ENCODE measurements at regions not wholly inside any gene's neighbourhood (a gene's known extent, or its start where the extent isn't known, plus 50 kb on each side); places are given as distances from the start of the nearest gene placed in this dataset.

- no peak for DNase-seq (ENCODE audit: low read depth)
Measured at GRCh38 chr3:177569193-177569592, 371.9 kb upstream of the TBL1XR1 start.

GRCh38 chr3:177569875-177570657 is 372.8 kb upstream of the TBL1XR1 start:
- DNase-seq (ENCODE audit: low read depth), result peak; percentile 40

DNA sequence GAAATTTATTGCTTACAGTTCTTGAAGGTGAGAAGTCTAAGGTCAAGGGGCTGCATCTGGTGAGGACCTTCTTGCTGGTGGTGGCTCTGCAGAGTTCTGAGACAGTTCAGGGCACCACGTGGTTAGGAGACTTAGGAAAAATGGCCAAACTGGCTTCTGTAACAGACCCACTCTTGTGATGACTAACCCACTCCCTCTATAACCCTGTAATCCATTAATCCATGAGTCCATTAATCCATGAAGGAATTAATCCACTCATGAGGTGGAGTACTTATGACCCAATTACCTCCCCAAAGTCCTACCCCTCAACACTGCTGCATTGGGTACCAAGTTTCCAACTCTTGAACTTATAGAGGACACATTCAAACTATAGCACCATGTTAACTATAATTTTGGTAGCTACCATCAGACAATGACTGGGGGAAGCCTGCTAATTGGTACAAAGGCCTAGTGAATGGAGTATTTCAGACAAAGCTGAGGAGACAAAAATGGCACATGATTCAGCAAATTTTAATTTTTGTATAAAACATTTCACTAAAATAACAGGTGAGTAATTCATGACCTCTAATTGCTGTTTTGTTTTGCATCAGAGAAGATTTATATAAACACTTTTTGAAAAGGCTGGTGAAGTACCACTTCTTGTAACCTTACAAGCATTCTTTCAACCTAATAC is 374.1 kb upstream of the TBL1XR1 start:
- no peak for DNase-seq (ENCODE audit: low read depth)

DNA sequence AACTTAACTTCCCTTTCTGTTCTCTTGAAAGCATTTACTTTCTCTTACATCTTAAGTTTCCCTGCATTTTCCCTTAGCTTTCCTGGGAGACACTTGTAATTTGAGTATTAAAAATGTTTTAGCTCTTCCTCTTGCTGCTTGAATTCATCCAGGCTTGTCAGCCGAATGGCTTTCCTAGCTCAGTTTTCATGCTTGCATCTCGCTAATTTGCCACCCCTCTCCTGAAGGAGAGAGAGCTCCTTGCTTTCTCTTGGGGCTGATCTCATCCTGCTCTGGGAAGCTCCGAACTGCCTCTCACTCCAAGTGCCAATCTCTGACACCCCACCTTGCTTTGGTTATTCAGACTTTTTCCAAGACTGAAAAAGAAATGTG is 374.6 kb upstream of the TBL1XR1 start:
- no peak for DNase-seq (ENCODE audit: low read depth)

- DNase-seq (ENCODE audit: low read depth), result no peak
Measured at GRCh38 chr3:177574222-177574856, 377.1 kb upstream of the TBL1XR1 start.

DNA sequence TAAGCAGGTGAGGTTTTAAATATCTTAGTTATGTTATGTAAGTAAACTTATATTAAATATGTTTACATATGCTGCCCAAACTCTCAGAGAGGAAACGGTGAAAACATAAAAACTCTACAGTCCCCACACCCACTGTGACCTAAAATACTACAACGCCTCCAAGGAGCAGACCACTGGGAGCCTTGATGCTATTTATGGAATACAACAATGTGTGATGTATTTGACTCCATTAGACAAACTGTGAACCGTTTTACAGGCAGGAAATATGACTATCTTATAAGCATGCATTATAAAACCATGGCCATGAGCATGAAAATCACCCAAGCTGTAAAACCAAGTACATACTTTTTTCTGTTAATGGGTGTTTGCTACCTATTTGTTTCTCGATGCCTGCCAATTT is 379.5 kb upstream of the TBL1XR1 start:
- DNase-seq (ENCODE audit: low read depth), result no peak

- DNase-seq (ENCODE audit: low read depth), result no peak
Measured at GRCh38 chr3:177578488-177578887, 381.2 kb upstream of the TBL1XR1 start.

- DNase-seq (ENCODE audit: low read depth), result no peak
Measured at GRCh38 chr3:177579419-177579818, 382.1 kb upstream of the TBL1XR1 start.

DNA sequence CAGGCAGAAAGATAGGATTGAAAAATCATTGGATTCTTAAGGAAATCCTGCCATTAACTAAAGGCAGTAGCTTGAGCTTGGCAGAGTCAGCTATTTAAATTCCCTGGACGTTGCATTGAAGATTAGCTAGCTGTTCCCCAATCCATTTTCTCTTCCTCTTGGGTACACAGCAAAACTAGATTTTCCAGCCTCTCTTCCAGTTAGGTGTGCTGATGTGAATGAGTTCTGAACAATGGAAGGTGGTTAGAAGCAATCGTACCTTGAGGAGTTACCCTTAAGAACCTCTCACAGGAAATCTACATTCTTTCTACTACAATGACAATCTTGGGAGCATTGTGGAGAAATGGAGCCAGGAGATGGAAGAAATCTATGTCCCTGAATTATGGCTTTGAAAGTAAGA is 383.2 kb upstream of the TBL1XR1 start:
- DNase-seq (ENCODE audit: low read depth), result no peak

DNA sequence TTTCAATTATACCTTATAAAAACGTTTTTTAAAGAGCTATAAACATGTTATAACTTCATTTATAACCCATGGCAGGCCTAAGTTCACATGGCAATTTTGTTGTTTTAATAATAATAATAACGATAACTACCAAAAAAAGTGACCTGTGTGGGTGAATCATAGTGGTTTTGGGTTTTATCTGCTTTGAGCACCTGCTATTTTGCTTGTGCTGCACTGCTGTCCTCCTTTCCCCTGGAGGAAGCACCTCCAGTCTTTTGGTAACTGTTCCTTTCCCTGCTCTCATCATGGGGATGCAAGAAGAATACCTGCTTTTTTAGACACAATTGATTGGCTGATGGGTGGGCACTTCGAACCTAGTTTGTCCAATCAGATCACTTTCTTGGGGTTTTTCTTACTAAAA is 388.0 kb upstream of the TBL1XR1 start:
- no peak for DNase-seq (ENCODE audit: low read depth)

- DNase-seq (ENCODE audit: low read depth), result no peak
Measured at GRCh38 chr3:177589041-177589650, 391.9 kb upstream of the TBL1XR1 start.

DNA sequence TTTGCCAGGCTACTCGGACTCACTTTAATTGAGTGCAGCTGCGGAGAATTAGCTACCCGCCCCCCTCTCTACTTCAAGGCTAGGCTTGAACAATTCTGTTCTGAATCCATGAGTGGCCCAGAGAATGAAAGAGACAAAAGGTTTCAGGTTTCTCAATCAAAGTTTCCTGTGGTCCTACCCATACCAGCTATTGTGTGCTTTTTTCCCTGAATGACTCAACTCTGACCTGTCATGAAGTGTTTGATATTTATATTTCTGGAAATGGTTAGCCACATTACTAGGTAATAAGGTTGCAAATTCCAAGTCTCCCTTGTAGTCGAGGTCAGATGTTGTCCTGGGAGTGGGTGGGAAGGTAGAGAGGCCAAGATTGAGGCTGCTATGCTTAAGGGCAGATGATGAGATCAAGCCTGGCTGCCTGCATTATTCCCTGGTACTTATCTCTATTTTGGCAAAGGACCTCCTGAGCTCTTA is 392.7 kb upstream of the TBL1XR1 start:
- DNase-seq (ENCODE audit: low read depth), result peak; percentile 87

DNA sequence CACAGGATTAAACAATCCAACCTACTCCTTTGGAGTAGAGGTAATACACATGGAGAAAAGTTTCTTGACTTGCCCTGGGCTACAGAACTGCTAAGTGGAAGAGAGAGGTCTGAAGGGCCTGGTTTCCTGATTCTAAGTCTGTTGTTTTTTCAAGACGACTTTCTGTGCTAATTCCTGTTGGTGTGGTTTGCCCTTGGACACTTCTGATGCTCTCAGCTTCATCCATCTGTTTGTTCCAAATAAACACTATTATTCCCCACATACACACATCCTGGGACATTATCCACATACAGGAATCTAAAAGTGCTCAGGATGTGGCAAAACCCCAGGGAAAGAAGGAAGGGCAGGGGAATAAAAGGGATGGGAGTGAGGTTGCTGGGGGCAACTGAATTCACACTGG is 393.5 kb upstream of the TBL1XR1 start:
- no peak for DNase-seq (ENCODE audit: low read depth)

GRCh38 chr3:177591379-177591778 is 394.1 kb upstream of the TBL1XR1 start:
- no peak for DNase-seq (ENCODE audit: low read depth)

DNA sequence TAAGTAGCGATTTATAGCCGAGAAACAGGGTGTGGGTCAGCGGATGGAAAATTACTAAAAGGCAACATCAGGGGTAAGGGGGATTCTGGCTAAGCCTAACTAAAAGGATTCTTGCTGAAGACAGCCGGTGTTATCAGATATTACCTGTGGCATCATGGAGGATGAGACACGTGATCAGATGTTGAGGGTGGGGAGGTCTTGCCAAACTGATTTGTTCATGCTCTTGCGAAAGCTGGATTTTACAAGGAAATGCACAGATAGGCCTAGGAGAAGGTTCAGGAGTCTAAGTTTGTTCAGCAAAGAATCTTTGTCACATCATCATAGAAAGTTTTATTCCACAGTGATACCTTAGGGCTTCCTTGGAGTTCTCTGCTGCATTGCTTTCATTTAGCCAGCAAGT is 396.8 kb upstream of the TBL1XR1 start:
- no peak for DNase-seq (ENCODE audit: low read depth)

DNA sequence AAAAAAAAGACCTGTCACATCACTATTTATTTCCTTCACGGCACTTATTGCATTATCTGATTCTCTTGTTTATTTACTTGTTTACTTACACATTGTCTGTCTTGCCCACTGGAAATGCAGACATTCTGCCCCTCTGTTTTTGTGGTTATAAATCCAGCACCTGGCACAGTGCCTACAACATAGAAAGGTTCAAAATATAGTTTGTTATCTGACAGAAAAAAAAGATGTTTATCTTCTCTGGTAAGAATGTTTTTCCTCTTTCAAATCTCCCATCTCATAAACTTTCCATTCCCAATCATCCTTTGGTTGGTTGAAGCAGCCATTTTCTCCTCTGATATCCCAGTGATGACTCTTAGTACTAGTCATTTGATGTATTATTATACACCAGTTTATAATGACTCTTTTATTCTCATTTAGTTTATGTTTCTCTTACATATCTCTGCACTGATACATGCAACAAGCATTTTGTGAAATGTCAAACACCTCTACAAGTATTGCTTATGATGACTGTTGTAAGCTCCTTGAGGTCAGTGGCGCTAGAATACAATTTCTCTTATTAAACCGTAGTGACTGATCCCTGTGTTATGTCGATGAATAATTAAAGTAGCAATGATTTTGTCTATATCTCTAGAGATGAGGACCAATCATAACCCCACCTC is 398.4 kb upstream of the TBL1XR1 start:
- no peak for DNase-seq (ENCODE audit: low read depth)

GRCh38 chr3:177596248-177596815 is 399.1 kb upstream of the TBL1XR1 start:
- no peak for DNase-seq (ENCODE audit: low read depth)

DNA sequence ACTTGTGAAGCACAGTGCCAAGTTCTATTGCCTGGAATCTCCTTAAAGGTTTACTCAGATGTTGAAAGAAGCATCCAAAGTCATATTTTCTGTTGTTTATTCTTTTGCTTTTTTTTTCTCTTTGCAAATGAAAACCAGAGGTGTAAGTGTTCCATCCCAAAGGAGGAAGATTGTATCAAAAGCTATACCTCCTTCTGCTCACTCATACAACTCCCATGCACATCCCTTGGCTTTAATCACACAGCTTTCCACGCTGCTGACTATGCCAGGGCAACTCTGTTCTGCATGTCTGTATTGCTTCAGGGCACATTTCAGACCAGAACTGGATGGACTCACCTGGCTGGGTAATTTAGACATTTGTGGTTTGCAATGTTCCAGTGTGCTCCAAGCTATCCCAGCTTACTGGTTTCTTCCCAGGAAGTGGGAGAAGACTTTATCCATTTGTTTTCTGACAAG is 399.6 kb upstream of the TBL1XR1 start:
- no peak for DNase-seq (ENCODE audit: low read depth)

DNA sequence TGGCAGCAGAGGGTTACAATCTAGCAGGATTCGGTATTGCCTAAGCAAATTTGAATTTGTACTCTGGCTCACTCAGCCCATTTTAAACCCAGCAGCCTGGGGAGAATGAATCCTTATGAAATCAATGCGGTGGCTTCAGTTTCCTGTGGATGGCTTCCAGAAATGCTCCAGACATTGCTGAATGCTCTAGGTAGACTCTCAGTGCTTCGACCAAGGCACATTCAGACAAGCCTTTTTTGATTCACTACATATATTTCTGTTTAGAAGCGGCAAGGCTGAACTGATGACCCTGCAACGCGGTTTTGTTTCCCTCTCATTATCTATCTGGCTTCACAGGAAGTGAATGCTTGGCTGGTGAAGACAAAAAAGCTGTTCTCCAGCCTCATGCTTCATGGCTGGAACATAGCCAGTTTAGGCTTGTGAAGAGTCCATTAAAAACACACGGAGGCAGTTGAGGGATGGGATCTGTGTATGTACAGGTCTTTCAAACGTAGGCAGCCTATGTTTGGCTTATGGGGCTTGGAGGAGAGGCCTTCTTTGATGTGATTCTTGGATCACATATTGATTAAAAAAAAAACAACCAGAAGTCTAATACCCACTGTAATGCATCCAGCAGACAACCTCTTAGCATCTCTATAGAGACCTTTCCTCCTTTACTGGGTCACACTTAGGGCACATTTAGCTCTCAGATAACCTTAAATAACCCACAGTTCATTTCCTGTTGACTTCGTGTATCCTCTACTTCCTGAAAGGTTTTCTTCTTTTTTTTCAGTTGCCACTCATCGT is 400.2 kb upstream of the TBL1XR1 start:
- DNase-seq (ENCODE audit: low read depth), result peak; percentile 86

DNA sequence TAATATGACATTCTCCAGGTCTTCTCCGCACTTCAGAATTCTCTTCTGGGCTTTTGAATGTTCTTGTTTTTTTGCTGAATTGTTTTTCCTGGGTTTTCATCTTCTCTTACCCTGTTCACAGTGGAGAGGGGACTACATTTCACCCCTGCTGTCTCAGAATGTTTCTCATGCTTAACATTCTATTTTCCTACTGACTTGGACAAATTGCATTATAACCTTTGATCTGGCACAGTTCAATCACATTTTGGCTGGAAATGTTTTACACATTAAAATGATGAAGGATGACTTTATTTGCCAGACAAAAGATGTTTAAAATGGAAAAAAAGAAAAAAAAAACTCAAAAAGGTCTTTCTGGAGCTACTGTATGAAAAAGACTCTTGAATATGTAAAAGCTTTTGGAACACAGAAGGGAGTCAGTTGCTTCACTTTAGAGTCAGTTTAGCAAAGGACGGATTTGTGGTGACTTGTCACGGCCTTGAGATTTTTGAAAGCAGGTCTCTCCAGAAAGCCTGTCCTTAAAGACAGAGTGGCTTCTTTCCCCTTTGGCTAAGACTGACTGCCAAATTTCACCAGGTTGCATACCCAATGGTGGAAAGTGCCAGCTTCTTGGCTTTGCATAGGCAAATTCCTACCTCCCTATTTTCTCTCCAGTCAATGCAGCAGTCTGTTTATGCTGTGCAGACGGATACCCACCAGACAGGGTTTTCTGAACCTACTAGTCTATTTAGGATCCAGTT is 401.0 kb upstream of the TBL1XR1 start:
- no peak for DNase-seq (ENCODE audit: low read depth)

Data from GM04503 (cell line).